ENCODE measurements at regions not wholly inside any gene's neighbourhood (a gene's known extent, or its start where the extent isn't known, plus 50 kb on each side); places are given as distances from the start of the nearest gene placed in this dataset.

DNA sequence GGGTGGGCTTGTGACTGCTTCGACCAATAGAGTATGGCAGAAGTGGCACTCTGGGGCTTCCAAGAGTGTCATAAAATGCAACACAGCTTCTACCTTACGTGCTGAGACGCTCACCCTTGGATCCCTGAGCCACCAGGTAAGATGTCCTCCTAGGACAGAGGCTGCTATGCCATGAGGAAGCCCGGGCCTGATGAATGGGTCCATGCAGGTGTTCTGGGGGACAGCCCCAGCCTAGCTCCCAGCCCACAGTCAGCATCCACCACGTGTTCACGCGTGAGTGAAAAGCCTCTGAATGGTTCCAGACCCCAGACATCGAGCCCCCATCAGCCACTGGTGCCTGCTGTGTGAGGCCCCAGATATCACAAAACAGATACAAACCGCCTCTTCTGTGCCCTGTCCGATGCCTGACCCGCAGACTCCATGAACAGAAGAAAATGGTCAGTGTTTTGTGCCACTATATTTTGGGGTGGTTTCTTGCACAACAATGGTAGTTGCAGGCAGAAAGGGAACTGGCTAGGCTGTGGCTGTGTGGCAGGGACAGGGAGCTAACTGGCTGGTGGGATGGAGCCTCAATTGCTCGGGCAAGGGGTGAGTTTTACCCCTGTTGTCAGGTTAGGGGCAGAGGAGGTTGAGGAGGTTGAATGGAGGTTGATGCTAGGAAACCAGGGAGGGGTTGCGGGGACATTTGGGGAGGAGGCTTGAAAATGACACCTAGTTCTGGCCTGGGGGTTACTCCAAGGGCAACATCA is 92.2 kb downstream of the LINGO1 start:
- no peak for DNase-seq (ENCODE audit: extremely low read depth, low read depth)
- TF ChIP-seq, protein P1, sequence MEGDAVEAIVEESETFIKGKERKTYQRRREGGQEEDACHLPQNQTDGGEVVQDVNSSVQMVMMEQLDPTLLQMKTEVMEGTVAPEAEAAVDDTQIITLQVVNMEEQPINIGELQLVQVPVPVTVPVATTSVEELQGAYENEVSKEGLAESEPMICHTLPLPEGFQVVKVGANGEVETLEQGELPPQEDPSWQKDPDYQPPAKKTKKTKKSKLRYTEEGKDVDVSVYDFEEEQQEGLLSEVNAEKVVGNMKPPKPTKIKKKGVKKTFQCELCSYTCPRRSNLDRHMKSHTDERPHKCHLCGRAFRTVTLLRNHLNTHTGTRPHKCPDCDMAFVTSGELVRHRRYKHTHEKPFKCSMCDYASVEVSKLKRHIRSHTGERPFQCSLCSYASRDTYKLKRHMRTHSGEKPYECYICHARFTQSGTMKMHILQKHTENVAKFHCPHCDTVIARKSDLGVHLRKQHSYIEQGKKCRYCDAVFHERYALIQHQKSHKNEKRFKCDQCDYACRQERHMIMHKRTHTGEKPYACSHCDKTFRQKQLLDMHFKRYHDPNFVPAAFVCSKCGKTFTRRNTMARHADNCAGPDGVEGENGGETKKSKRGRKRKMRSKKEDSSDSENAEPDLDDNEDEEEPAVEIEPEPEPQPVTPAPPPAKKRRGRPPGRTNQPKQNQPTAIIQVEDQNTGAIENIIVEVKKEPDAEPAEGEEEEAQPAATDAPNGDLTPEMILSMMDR (IDR thresholded peaks at IDR 0.05; ENCODE audit: low read depth, low read length) = no peak

DNA sequence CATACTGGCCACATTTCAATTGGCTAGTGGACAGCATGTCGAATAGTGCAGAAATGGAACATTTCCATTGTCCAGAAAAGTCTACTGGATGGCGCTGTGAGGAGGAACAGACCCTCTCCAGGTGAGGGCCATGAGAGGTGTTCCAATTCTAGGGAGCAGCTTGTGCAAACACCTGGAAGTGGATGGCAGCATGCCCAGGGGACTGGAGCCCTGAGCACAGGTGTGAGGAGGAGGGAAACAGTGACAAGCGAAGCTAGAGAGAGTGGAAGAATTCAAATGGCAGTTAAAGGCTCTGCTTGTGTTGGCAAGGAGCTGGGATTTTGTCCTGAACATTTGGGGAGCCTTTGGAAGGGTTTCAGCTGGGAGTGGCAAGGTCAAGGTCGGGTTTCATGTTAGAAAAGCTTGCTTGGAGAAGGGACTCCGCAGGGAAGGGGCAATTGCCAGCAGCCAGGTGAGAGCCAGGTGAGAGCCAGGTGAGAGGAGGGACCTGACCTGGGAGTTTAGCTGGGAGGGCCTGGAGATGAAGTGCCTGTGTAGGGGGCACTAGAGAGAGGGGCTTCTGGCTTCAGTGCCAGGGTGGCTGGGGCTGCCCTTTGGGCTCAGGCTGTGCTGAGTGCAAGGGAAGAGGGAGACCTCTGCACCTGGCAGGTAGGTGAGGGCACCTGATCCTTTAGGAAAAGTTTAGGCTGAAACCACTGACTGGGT is 93.8 kb downstream of the LINGO1 start:
- TF ChIP-seq, protein P1 (IDR thresholded peaks at IDR 0.05; ENCODE audit: low read depth, low read length) = no peak
- no peak for DNase-seq (ENCODE audit: extremely low read depth, low read depth)

DNA sequence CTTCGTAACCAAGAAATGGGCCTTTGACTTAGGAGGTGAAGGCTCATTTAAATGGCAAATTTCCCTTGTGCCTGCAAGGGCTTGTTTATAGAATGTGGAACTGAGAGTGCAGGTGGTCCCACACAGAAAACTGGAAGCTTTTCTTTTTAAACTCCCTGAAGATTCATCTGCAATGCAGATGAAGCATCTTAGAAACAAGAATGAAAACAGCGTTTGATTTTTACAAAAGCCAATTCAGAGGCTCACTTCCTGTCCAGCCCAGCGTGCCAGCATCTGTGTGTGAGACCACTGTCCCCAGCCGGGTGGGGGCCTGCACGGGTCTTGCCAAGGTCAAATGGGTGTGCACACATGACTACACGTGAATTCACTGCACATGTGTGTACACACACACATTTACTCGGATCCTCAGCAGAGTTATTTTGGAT is 94.7 kb downstream of the LINGO1 start:
- TF ChIP-seq, protein P1 (IDR thresholded peaks at IDR 0.05; ENCODE audit: low read depth, low read length) = no peak
- DNase-seq (ENCODE audit: extremely low read depth, low read depth) = no peak

DNA sequence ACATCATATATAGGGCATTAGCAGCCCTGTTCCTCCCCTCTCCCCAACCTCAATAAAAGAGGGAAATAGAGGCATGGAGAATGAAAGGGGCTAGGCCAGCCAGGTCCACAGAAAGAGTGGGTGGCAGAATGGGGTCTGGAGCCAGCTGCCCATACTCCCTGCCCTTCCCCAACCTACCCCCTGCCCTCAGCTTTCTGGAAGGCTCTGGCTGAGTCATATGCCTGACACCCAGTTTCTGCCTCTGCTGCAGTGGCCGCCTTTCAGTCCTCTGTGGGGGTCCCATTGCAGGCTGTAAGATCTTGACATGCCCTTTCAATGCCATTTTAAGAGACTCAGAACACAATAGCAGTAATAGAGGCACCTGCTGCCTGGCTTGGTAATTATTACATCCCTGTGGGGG is 95.7 kb downstream of the LINGO1 start:
- TF ChIP-seq, protein P1 (IDR thresholded peaks at IDR 0.05; ENCODE audit: low read depth, low read length) = no peak

DNA sequence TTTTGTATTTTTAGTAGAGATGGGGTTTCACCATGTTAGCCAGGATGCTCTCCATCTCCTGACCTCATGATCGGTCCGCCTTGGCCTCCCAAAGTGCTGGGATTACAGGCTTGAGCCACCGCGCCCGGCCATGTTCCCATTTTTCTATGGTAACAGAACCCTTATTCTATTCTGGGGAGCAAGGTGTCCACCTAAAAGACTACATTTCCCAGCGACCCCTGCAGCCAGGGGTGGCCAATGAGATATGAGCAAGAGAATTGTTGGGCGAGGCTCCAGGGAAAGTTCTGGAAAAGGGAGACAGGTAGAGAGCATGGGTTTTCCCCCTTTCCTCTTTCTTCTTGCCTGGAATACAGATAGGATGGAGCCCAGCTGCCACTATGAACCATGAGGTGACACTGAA is 96.9 kb downstream of the LINGO1 start:
- TF ChIP-seq, protein P1 (IDR thresholded peaks at IDR 0.05; ENCODE audit: low read depth, low read length) = no peak
- no peak for DNase-seq (ENCODE audit: extremely low read depth, low read depth)

More for the DNA sequence above, 95.7 kb downstream of the LINGO1 start:
- no peak for DNase-seq (ENCODE audit: extremely low read depth, low read depth)

Measured in AG09319 (cell line).